ENCODE measurements at regions not wholly inside any gene's neighbourhood (a gene's known extent, or its start where the extent isn't known, plus 50 kb on each side); places are given as distances from the start of the nearest gene placed in this dataset.
"Not testable (repeated sequence)": the region's sequence is repeated elsewhere in the genome, so short reads cannot be mapped to it uniquely, and the experiment has no call there.

- H3K36me3 ChIP-seq (ENCODE audit: control insufficient read depth, insufficient read depth, low read length): no peaks in the 10 kb centered on the region
- 63% methylated on average over 3 of the region's 5 CpGs for WGBS (ENCODE audit: insufficient coverage)
- no peak for DNase-seq (ENCODE audit: low read depth in 4 of 6, low spot score in 6 of 6)
- no peak overlapping the region for H3K4me3 ChIP-seq (ENCODE audit: low read depth, low read length)
- no peaks in the 10 kb centered on the region for H3K27me3 ChIP-seq (ENCODE audit: control insufficient read depth, insufficient read depth, low read length)
- H3K9me3 ChIP-seq (ENCODE audit: control insufficient read depth, insufficient read depth, low read length): no peaks in the 10 kb centered on the region
- no peak overlapping the region for H3K27ac ChIP-seq (ENCODE audit: low read depth, low read length)
- H3K4me1 ChIP-seq (ENCODE audit: control insufficient read depth, insufficient read depth, low read length): no peaks in the 10 kb centered on the region
Measured at GRCh38 chr20:51275181-51275580, 252.3 kb upstream of the KCNG1 start.

- Histone ChIP-seq H3K27me3 (ENCODE audit: control insufficient read depth, insufficient read depth, low read length) (no peaks in the 10 kb centered on the region), H3K4me1 (ENCODE audit: control insufficient read depth, insufficient read depth, low read length) (no peaks in the 10 kb centered on the region), H3K9me3 (ENCODE audit: control insufficient read depth, insufficient read depth, low read length) (no peaks in the 10 kb centered on the region), H3K27ac (ENCODE audit: low read depth, low read length) (no peak overlapping the region), H3K36me3 (ENCODE audit: control insufficient read depth, insufficient read depth, low read length) (no peaks in the 10 kb centered on the region), H3K4me3 (ENCODE audit: low read depth, low read length) (no peak overlapping the region)
- DNase-seq (ENCODE audit: low read depth in 4 of 6, low spot score in 6 of 6): no peak
- 75% methylated on average over 3 of the region's 5 CpGs for WGBS (ENCODE audit: insufficient coverage)
Measured at GRCh38 chr20:51272401-51272800, 249.5 kb upstream of the KCNG1 start.

- Histone ChIP-seq H3K4me3 (ENCODE audit: low read depth, low read length) (no peak overlapping the region), H3K36me3 (ENCODE audit: control insufficient read depth, insufficient read depth, low read length) (no peaks in the 10 kb centered on the region), H3K27ac (ENCODE audit: low read depth, low read length) (no peak overlapping the region), H3K9me3 (ENCODE audit: control insufficient read depth, insufficient read depth, low read length) (no peaks in the 10 kb centered on the region), H3K27me3 (ENCODE audit: control insufficient read depth, insufficient read depth, low read length) (no peaks in the 10 kb centered on the region), H3K4me1 (ENCODE audit: control insufficient read depth, insufficient read depth, low read length) (no peaks in the 10 kb centered on the region)
- DNase-seq (ENCODE audit: low read depth in 4 of 6, low spot score in 6 of 6): no peak
- WGBS (ENCODE audit: insufficient coverage): 61% methylated on average over 3 of the region's 7 CpGs
Measured at GRCh38 chr20:51271931-51272330, 249.0 kb upstream of the KCNG1 start.

GRCh38 chr20:51271289-51271688 lies 248.4 kb upstream of the KCNG1 start:
- H3K36me3 ChIP-seq (ENCODE audit: control insufficient read depth, insufficient read depth, low read length); H3K27me3 ChIP-seq (ENCODE audit: control insufficient read depth, insufficient read depth, low read length); H3K27ac ChIP-seq (ENCODE audit: low read depth, low read length); H3K4me1 ChIP-seq (ENCODE audit: control insufficient read depth, insufficient read depth, low read length); DNase-seq (ENCODE audit: low read depth in 4 of 6, low spot score in 6 of 6); H3K9me3 ChIP-seq (ENCODE audit: control insufficient read depth, insufficient read depth, low read length); H3K4me3 ChIP-seq (ENCODE audit: low read depth, low read length): not testable (repeated sequence)
- no CpG with 5 or more reads among the region's 2 CpGs for WGBS (ENCODE audit: insufficient coverage)

- no CpG with 5 or more reads among the region's 4 CpGs for WGBS (ENCODE audit: insufficient coverage)
- Histone ChIP-seq H3K36me3 (ENCODE audit: control insufficient read depth, insufficient read depth, low read length) (no peaks in the 10 kb centered on the region), H3K9me3 (ENCODE audit: control insufficient read depth, insufficient read depth, low read length) (no peaks in the 10 kb centered on the region), H3K27ac (ENCODE audit: low read depth, low read length) (no peak overlapping the region), H3K4me3 (ENCODE audit: low read depth, low read length) (no peak overlapping the region), H3K4me1 (ENCODE audit: control insufficient read depth, insufficient read depth, low read length) (no peaks in the 10 kb centered on the region), H3K27me3 (ENCODE audit: control insufficient read depth, insufficient read depth, low read length) (no peaks in the 10 kb centered on the region)
- no peak for DNase-seq (ENCODE audit: low read depth in 4 of 6, low spot score in 6 of 6)
Measured at GRCh38 chr20:51269671-51270070, 246.8 kb upstream of the KCNG1 start.

- H3K27me3 ChIP-seq (ENCODE audit: control insufficient read depth, insufficient read depth, low read length): no peaks in the 10 kb centered on the region
- H3K4me1 ChIP-seq (ENCODE audit: control insufficient read depth, insufficient read depth, low read length): no peaks in the 10 kb centered on the region
- H3K27ac ChIP-seq (ENCODE audit: low read depth, low read length): no peak overlapping the region
- WGBS (ENCODE audit: insufficient coverage): 98% methylated on average over 7 of the region's 7 CpGs
- no peaks in the 10 kb centered on the region for H3K9me3 ChIP-seq (ENCODE audit: control insufficient read depth, insufficient read depth, low read length)
- H3K4me3 ChIP-seq (ENCODE audit: low read depth, low read length): no peak overlapping the region
- H3K36me3 ChIP-seq (ENCODE audit: control insufficient read depth, insufficient read depth, low read length): no peaks in the 10 kb centered on the region
- no peak for DNase-seq (ENCODE audit: low read depth in 4 of 6, low spot score in 6 of 6)
Measured at GRCh38 chr20:51267679-51268078, 244.8 kb upstream of the KCNG1 start.

- H3K27me3 ChIP-seq (ENCODE audit: control insufficient read depth, insufficient read depth, low read length): no peaks in the 10 kb centered on the region
- DNase-seq (ENCODE audit: low read depth in 4 of 6, low spot score in 6 of 6): no peak
- H3K9me3 ChIP-seq (ENCODE audit: control insufficient read depth, insufficient read depth, low read length): no peaks in the 10 kb centered on the region
- H3K4me1 ChIP-seq (ENCODE audit: control insufficient read depth, insufficient read depth, low read length): no peaks in the 10 kb centered on the region
- no peak overlapping the region for H3K27ac ChIP-seq (ENCODE audit: low read depth, low read length)
- H3K36me3 ChIP-seq (ENCODE audit: control insufficient read depth, insufficient read depth, low read length): no peaks in the 10 kb centered on the region
- 82% methylated on average over 7 of the region's 7 CpGs for WGBS (ENCODE audit: insufficient coverage)
- H3K4me3 ChIP-seq (ENCODE audit: low read depth, low read length): no peak overlapping the region
Measured at GRCh38 chr20:51266353-51266752, 243.4 kb upstream of the KCNG1 start.

GRCh38 chr20:51265361-51265760 lies 242.5 kb upstream of the KCNG1 start:
- Histone ChIP-seq H3K36me3 (ENCODE audit: control insufficient read depth, insufficient read depth, low read length) (no peaks in the 10 kb centered on the region), H3K9me3 (ENCODE audit: control insufficient read depth, insufficient read depth, low read length) (no peaks in the 10 kb centered on the region), H3K4me1 (ENCODE audit: control insufficient read depth, insufficient read depth, low read length) (no peaks in the 10 kb centered on the region), H3K27ac (ENCODE audit: low read depth, low read length) (no peak overlapping the region), H3K27me3 (ENCODE audit: control insufficient read depth, insufficient read depth, low read length) (no peaks in the 10 kb centered on the region), H3K4me3 (ENCODE audit: low read depth, low read length) (no peak overlapping the region)
- DNase-seq (ENCODE audit: low read depth in 4 of 6, low spot score in 6 of 6): peak in 1 of 6 donors; percentile 24
- no CpG with 5 or more reads among the region's 1 CpG for WGBS (ENCODE audit: insufficient coverage)

- Histone ChIP-seq H3K27me3 (ENCODE audit: control insufficient read depth, insufficient read depth, low read length) (no peaks in the 10 kb centered on the region), H3K36me3 (ENCODE audit: control insufficient read depth, insufficient read depth, low read length) (no peaks in the 10 kb centered on the region), H3K9me3 (ENCODE audit: control insufficient read depth, insufficient read depth, low read length) (no peaks in the 10 kb centered on the region), H3K27ac (ENCODE audit: low read depth, low read length) (no peak overlapping the region), H3K4me1 (ENCODE audit: control insufficient read depth, insufficient read depth, low read length) (no peaks in the 10 kb centered on the region), H3K4me3 (ENCODE audit: low read depth, low read length) (no peak overlapping the region)
- no peak for DNase-seq (ENCODE audit: low read depth in 4 of 6, low spot score in 6 of 6)
- WGBS (ENCODE audit: insufficient coverage): 76% methylated on average over 7 of the region's 9 CpGs
Measured at GRCh38 chr20:51262240-51262639, 239.3 kb upstream of the KCNG1 start.

- no peaks in the 10 kb centered on the region for H3K4me1 ChIP-seq (ENCODE audit: control insufficient read depth, insufficient read depth, low read length)
- H3K27ac ChIP-seq (ENCODE audit: low read depth, low read length): no peak overlapping the region
- H3K36me3 ChIP-seq (ENCODE audit: control insufficient read depth, insufficient read depth, low read length): no peaks in the 10 kb centered on the region
- H3K27me3 ChIP-seq (ENCODE audit: control insufficient read depth, insufficient read depth, low read length): peaks cover 2% of the 10 kb centered on the region
- DNase-seq (ENCODE audit: low read depth in 4 of 6, low spot score in 6 of 6): no peak
- H3K9me3 ChIP-seq (ENCODE audit: control insufficient read depth, insufficient read depth, low read length): no peaks in the 10 kb centered on the region
- no peak overlapping the region for H3K4me3 ChIP-seq (ENCODE audit: low read depth, low read length)
- 89% methylated on average over 4 of the region's 4 CpGs for WGBS (ENCODE audit: insufficient coverage)
Measured at GRCh38 chr20:51259455-51259854, 236.5 kb upstream of the KCNG1 start.

All from spinal cord (tissue), 9 donors.